ENCODE measurements at regions not wholly inside any gene's neighbourhood (a gene's known extent, or its start where the extent isn't known, plus 50 kb on each side); places are given as distances from the start of the nearest gene placed in this dataset.

DNA sequence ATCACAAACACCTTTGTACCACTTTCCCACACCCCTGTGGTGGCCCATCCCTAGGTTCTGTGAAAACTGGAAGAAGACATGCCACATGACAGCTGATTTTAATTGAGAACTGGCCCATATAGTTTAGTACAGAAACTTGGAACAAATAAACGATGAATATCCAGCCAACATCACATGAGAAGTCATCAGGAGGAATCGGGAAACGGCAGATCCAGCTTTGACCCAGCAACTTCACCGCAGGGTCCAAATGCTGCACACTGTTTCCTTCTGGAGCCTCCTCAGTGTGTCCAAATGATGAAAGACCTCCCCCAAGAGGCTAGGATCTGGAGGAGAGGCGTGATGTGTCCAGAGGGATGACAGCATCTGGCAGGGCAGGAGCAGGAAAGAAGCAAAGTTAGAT lies 75.5 kb downstream of the COPS8 start (continued):
- TF ChIP-seq, protein P1, sequence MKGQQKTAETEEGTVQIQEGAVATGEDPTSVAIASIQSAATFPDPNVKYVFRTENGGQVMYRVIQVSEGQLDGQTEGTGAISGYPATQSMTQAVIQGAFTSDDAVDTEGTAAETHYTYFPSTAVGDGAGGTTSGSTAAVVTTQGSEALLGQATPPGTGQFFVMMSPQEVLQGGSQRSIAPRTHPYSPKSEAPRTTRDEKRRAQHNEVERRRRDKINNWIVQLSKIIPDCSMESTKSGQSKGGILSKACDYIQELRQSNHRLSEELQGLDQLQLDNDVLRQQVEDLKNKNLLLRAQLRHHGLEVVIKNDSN (IDR thresholded peaks at IDR 0.05; ENCODE audit: borderline replicate concordance, low read depth), result no peak
- no peak for TF ChIP-seq NRF1 (IDR thresholded peaks at IDR 0.05; ENCODE audit: low read depth, low read length)
- no peak for TF ChIP-seq SIN3A (IDR thresholded peaks at IDR 0.05; ENCODE audit: borderline replicate concordance, low read depth, low read length)
- TF ChIP-seq MXI1 (IDR thresholded peaks at IDR 0.05; ENCODE audit: low read depth, low read length), result no peak
- no peak for TF ChIP-seq TCF12 (IDR thresholded peaks at IDR 0.05)
- TF ChIP-seq ELF1 (IDR thresholded peaks at IDR 0.05), result no peak
- no peak for TF ChIP-seq TAF1 (IDR thresholded peaks at IDR 0.05; ENCODE audit: borderline replicate concordance, low read depth, low read length)
- TF ChIP-seq, protein P2, sequence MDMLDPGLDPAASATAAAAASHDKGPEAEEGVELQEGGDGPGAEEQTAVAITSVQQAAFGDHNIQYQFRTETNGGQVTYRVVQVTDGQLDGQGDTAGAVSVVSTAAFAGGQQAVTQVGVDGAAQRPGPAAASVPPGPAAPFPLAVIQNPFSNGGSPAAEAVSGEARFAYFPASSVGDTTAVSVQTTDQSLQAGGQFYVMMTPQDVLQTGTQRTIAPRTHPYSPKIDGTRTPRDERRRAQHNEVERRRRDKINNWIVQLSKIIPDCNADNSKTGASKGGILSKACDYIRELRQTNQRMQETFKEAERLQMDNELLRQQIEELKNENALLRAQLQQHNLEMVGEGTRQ (IDR thresholded peaks at IDR 0.05; ENCODE audit: borderline replicate concordance, low read depth, low read length), result no peak
- no peak for TF ChIP-seq YY1 (IDR thresholded peaks at IDR 0.05; ENCODE audit: low read depth)
- TF ChIP-seq TEAD4 (IDR thresholded peaks at IDR 0.05; ENCODE audit: borderline replicate concordance, insufficient read depth), result no peak
- TF ChIP-seq RFX5 (IDR thresholded peaks at IDR 0.05; ENCODE audit: low read length), result no peak
- TF ChIP-seq EP300 (IDR thresholded peaks at IDR 0.05; ENCODE audit: borderline replicate concordance in 1 of 2, low read depth in 1 of 2, low read length in 1 of 2), result no peak
- TF ChIP-seq FOXJ3 (CRISPR knock-in tag; IDR thresholded peaks at IDR 0.05), result no peak
- TF ChIP-seq MEF2A (IDR thresholded peaks at IDR 0.05; ENCODE audit: borderline replicate concordance, low read depth), result no peak

DNA sequence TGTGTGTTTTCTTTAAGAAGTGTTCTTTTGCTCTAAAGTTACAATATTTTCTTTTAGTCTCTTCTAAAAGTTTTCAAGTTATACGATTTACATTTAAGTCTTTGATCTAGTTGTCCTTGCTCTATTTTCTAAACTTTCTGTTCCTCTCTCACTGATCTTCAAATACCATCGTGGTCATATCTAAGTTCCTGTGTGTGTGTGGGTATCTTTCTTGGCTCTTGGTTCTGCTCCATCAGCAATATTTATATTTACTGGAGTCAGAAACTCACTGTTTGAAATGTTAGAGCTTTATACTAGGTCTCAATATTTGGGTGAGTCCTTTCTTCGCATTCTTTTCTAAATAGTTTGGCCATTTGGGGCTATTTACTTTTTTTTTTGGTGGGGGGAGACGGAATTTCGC lies 77.3 kb downstream of the COPS8 start:
- no peak for TF ChIP-seq POLR2AphosphoS5 (IDR thresholded peaks at IDR 0.05; ENCODE audit: low read depth, low read length)
- TF ChIP-seq GATA2 (CRISPR knock-in tag; IDR thresholded peaks at IDR 0.05), result no peak
- TF ChIP-seq NFIC (IDR thresholded peaks at IDR 0.05; ENCODE audit: borderline replicate concordance), result no peak
- no peak for TF ChIP-seq EZH2phosphoT487 (IDR thresholded peaks at IDR 0.05; ENCODE audit: borderline replicate concordance, low read depth)
- TF ChIP-seq, protein P3, sequence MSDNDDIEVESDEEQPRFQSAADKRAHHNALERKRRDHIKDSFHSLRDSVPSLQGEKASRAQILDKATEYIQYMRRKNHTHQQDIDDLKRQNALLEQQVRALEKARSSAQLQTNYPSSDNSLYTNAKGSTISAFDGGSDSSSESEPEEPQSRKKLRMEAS (IDR thresholded peaks at IDR 0.05; ENCODE audit: low read depth), result no peak
- TF ChIP-seq NRF1 (IDR thresholded peaks at IDR 0.05; ENCODE audit: low read depth, low read length), result no peak
- no peak overlapping the region for H3K27ac ChIP-seq (ENCODE audit: low read depth in 2 of 2, low read length in 1 of 2)
- CTCF ChIA-PET, result interaction anchor here (0.9 kb wide), 1 partner anchor 312 kb away, joined by 4 read pairs; no protein-coding TSS in a partner anchor
- no peak overlapping the region for H3K9ac ChIP-seq
- peaks cover 10% of the 10 kb centered on the region for H3F3A ChIP-seq (replicated peaks; ENCODE audit: insufficient read depth)
- POLR2A ChIA-PET, result no interaction called here
- H3K4me2 ChIP-seq, result no peak overlapping the region
- no peak overlapping the region for H2AFZ ChIP-seq (ENCODE audit: low read depth)
- no peak for DNase-seq
- 88% methylated on average over 5 of the region's 5 CpGs for WGBS (ENCODE audit: low lambda C conversion rate)
- H3K79me2 ChIP-seq (ENCODE audit: insufficient read depth), result no peaks in the 10 kb centered on the region
- no peaks in the 10 kb centered on the region for H3K27me3 ChIP-seq (ENCODE audit: insufficient read depth)
- H3K9me2 ChIP-seq, result no peaks in the 10 kb centered on the region
- H3K9me3 ChIP-seq, result no peaks in the 10 kb centered on the region
- no peaks in the 10 kb centered on the region for H3K36me3 ChIP-seq (replicated peaks in 1 of 2; ENCODE audit: control insufficient read depth in 1 of 2, insufficient read depth in 2 of 2, low read length in 1 of 2)
- H4K20me1 ChIP-seq (ENCODE audit: insufficient read depth), result no peaks in the 10 kb centered on the region
- peaks cover 5 to 8% of the 10 kb centered on the region in 2 experiments; a peak in 2 of 4 replicates for H3K4me1 ChIP-seq (ENCODE audit: control insufficient read depth in 1 of 2, insufficient read depth in 2 of 2, low read depth in 1 of 2, low read length in 1 of 2)
- H3K4me3 ChIP-seq (ENCODE audit: low read depth in 2 of 2, low read length in 1 of 2), result no peak overlapping the region
